Smooth muscle cell (in vitro differentiated cells): ENCODE measurements at regions not wholly inside any gene's neighbourhood (a gene's known extent, or its start where the extent isn't known, plus 50 kb on each side); places are given as distances from the start of the nearest gene placed in this dataset. TPM values are rescaled to one million over a fixed set of nuclear protein-coding genes. Genes with fewer than 3 reads are reported as not detected.
A peak's percentile ranks its signal among the peaks of the same experiment; 100 is the strongest.

ENCODE experiments used
- DNase-seq: peaks from one replicate; lab custom pipeline; 2025; ENCODE audit not compliant: unreplicated experiment; lab: John Stamatoyannopoulos, UW
- H2AFZ ChIP-seq: fragments of 200-600 bp; sonication (generic); 2 replicates; pipeline ENCODE4 v1.6.0; 2016; ENCODE audit warnings: antibody characterized with exemption, low read depth, mild to moderate bottlenecking
- H3F3A ChIP-seq: fragments of 200-600 bp; sonication (generic); 2 replicates; pipeline ENCODE4 v1.6.0; 2017; ENCODE audit warnings: antibody characterized with exemption, low read depth
- H3K27ac ChIP-seq: fragments of 200-600 bp; sonication (generic); 2 replicates; pipeline ENCODE4 v1.5.1; 2016; ENCODE audit warnings: low read depth, mild to moderate bottlenecking
- H3K27me3 ChIP-seq: fragments of 200-600 bp; sonication (generic); 2 replicates; pipeline ENCODE4 v1.6.1; 2016; ENCODE audit warnings: low read depth, mild to moderate bottlenecking
- H3K36me3 ChIP-seq: fragments of 200-600 bp; sonication (generic); 2 replicates; pipeline ENCODE4 v1.5.1; 2016; ENCODE audit warnings: low read depth
- H3K4me1 ChIP-seq: fragments of 200-600 bp; sonication (generic); 2 replicates; pipeline ENCODE4 v1.5.1; 2016; ENCODE audit warnings: low read depth
- H3K4me2 ChIP-seq: fragments of 200-600 bp; sonication (generic); 2 replicates; pipeline ENCODE4 v1.6.0; 2016; ENCODE audit warnings: mild to moderate bottlenecking
- H3K4me3 ChIP-seq: fragments of 200-600 bp; sonication (generic); 2 replicates; pipeline ENCODE4 v1.5.1; 2016; ENCODE audit warnings: mild to moderate bottlenecking
- H3K79me2 ChIP-seq: fragments of 200-600 bp; sonication (generic); 2 replicates; pipeline ENCODE4 v1.6.0; 2016; ENCODE audit warnings: low read depth, mild to moderate bottlenecking
- H3K9ac ChIP-seq: fragments of 200-600 bp; sonication (generic); 2 replicates; pipeline ENCODE4 v1.6.0; 2016; ENCODE audit warnings: low read depth
- H3K9me3 ChIP-seq: fragments of 200-600 bp; sonication (generic); replicated peaks from 2 replicates; pipeline ENCODE4 v1.5.1; 2016; ENCODE audit warnings: low read depth
- H4K20me1 ChIP-seq: fragments of 200-600 bp; sonication (generic); 2 replicates; pipeline ENCODE4 v1.6.0; 2016; ENCODE audit warnings: low read depth
- CTCF ChIP-seq: fragments of 200-600 bp; sonication (generic); IDR thresholded peaks from 2 replicates; pipeline ENCODE4 v1.5.1; 2017; ENCODE audit warnings: borderline replicate concordance, mild to moderate bottlenecking, antibody characterized with exemption; ENCODE audit not compliant: insufficient read depth, poor library complexity, severe bottlenecking
- WGBS: methylation state at CpG from one replicate; pipeline ENCODE4 v1.1.7; 2016; ENCODE audit warnings: low lambda C conversion rate; 5-methylcytosine and 5-hydroxymethylcytosine counted together
- small RNA-seq: library from RNA; depleted of rRNA; stranded (forward); fragments of <200 nt; gene quantifications from one replicate; pipeline ENCODE3, GENCODE V24; 2014

GRCh38 chr7:140230516-140230860 lies 53.7 kb upstream of the KDM7A start:
- no peaks in the 10 kb centered on the region for H3K9me3 ChIP-seq
- no peaks in the 10 kb centered on the region for H3F3A ChIP-seq
- no peaks in the 10 kb centered on the region for H3K36me3 ChIP-seq
- no peaks in the 10 kb centered on the region for H3K79me2 ChIP-seq
- no peaks in the 10 kb centered on the region for H3K4me1 ChIP-seq
- peak overlapping the region; percentile 98 for H3K4me2 ChIP-seq
- H4K20me1 ChIP-seq: no peaks in the 10 kb centered on the region
- 0% methylated on average over 19 of the region's 57 CpGs for WGBS
- H3K9ac ChIP-seq: no peak overlapping the region
- peaks cover 9% of the 10 kb centered on the region for H3K27me3 ChIP-seq
- TF ChIP-seq CTCF: no peak
- H2AFZ ChIP-seq: peak overlapping the region; percentile 92
- peak overlapping the region; percentile 63 for H3K4me3 ChIP-seq
- H3K27ac ChIP-seq: no peak overlapping the region
- no peak for DNase-seq

GRCh38 chr7:140229591-140230515 lies 53.1 kb upstream of the KDM7A start:
- DNase-seq: no peak
- Histone ChIP-seq H3F3A (no peaks in the 10 kb centered on the region), H3K36me3 (no peaks in the 10 kb centered on the region), H4K20me1 (no peaks in the 10 kb centered on the region), H3K79me2 (no peaks in the 10 kb centered on the region), H3K27me3 (peaks cover 9% of the 10 kb centered on the region), H3K4me3 (peak overlapping the region; percentile 63), H3K9ac (no peak overlapping the region), H3K9me3 (no peaks in the 10 kb centered on the region), H3K27ac (no peak overlapping the region), H3K4me1 (no peaks in the 10 kb centered on the region), H2AFZ (peak overlapping the region; percentile 54), H3K4me2 (peak overlapping the region; percentile 98)
- 13% methylated on average over 36 of the region's 44 CpGs for WGBS
- TF ChIP-seq CTCF: no peak

GRCh38 chr7:140229101-140229525 lies 52.3 kb upstream of the KDM7A start:
- Histone ChIP-seq H3K27me3 (peaks cover 9% of the 10 kb centered on the region), H3K79me2 (no peaks in the 10 kb centered on the region), H2AFZ (no peak overlapping the region), H3K4me2 (no peak overlapping the region), H3K4me1 (no peaks in the 10 kb centered on the region), H4K20me1 (no peaks in the 10 kb centered on the region), H3K27ac (no peak overlapping the region), H3K36me3 (no peaks in the 10 kb centered on the region), H3F3A (no peaks in the 10 kb centered on the region), H3K9ac (no peak overlapping the region), H3K9me3 (no peaks in the 10 kb centered on the region), H3K4me3 (no peak overlapping the region)
- no peak for DNase-seq
- WGBS: 91% methylated on average over 10 of the region's 10 CpGs
- no peak for TF ChIP-seq CTCF

Small RNA genes in the stretch of these regions (small RNA-seq; reads per million reads assigned to genes)
- not detected for gene RNU1-58P
